ENCODE measurements at regions not wholly inside any gene's neighbourhood (a gene's known extent, or its start where the extent isn't known, plus 50 kb on each side); places are given as distances from the start of the nearest gene placed in this dataset.

GRCh38 chr18:64949885-64950284 is 800.9 kb upstream of the CDH7 start:
- Histone ChIP-seq H3K9me3 (ENCODE audit: insufficient read depth, low read depth) (no peaks in the 10 kb centered on the region), H3K4me1 (replicated peaks; ENCODE audit: insufficient read depth) (no peaks in the 10 kb centered on the region), H2AFZ (no peak overlapping the region), H3K79me2 (ENCODE audit: low read depth) (no peaks in the 10 kb centered on the region), H3K27me3 (ENCODE audit: insufficient read depth, low read depth) (no peaks in the 10 kb centered on the region), H3K27ac (no peak overlapping the region), H3K4me3 (no peak overlapping the region), H3K4me2 (no peak overlapping the region), H3K36me3 (ENCODE audit: low read depth) (no peaks in the 10 kb centered on the region), H3K9me2 (ENCODE audit: insufficient read depth) (no peaks in the 10 kb centered on the region), H4K20me1 (ENCODE audit: insufficient read depth) (no peaks in the 10 kb centered on the region), H3F3A (ENCODE audit: insufficient read depth, low read depth) (no peaks in the 10 kb centered on the region)
- DNase-seq, result no peak
- no peak for TF ChIP-seq CTCF (conservative IDR thresholded peaks at IDR 0.05)
- BruUV-seq (replicated peaks), result no TSS peak
- intact Hi-C loops (cut with micrococcal nuclease; ENCODE audit: unreplicated experiment), result no loop called here
- POLR2A ChIA-PET (ENCODE audit: unreplicated experiment), result no interaction called here
- CTCF ChIA-PET, result no interaction called here

- ChIA-PET POLR2A (ENCODE audit: unreplicated experiment) (no interaction called here), CTCF (no interaction called here)
- no peaks in the 10 kb centered on the region for H3K36me3 ChIP-seq (ENCODE audit: low read depth)
- H4K20me1 ChIP-seq (ENCODE audit: insufficient read depth), result no peaks in the 10 kb centered on the region
- BruUV-seq (replicated peaks), result no TSS peak
- no peaks in the 10 kb centered on the region for H3K27me3 ChIP-seq (ENCODE audit: insufficient read depth, low read depth)
- H3F3A ChIP-seq (ENCODE audit: insufficient read depth, low read depth), result no peaks in the 10 kb centered on the region
- no peak overlapping the region for H3K4me3 ChIP-seq
- no peaks in the 10 kb centered on the region for H3K4me1 ChIP-seq (replicated peaks; ENCODE audit: insufficient read depth)
- no peak overlapping the region for H3K4me2 ChIP-seq
- H3K79me2 ChIP-seq (ENCODE audit: low read depth), result no peaks in the 10 kb centered on the region
- no peak overlapping the region for H2AFZ ChIP-seq
- no peaks in the 10 kb centered on the region for H3K9me2 ChIP-seq (ENCODE audit: insufficient read depth)
- no peak for DNase-seq
- intact Hi-C loops (cut with micrococcal nuclease; ENCODE audit: unreplicated experiment), result no loop called here
- H3K27ac ChIP-seq, result no peak overlapping the region
- no peaks in the 10 kb centered on the region; the same call in 1 of the 2 replicates for H3K9me3 ChIP-seq (ENCODE audit: insufficient read depth, low read depth)
- TF ChIP-seq CTCF (conservative IDR thresholded peaks at IDR 0.05), result no peak
- TF ChIP-seq EZH2 (IDR thresholded peaks at IDR 0.05; ENCODE audit: low read depth), result no peak
These were observed 787.8 kb upstream of the LINC00305 start for GRCh38 chr18:64936671-64937070.

- ChIA-PET CTCF (no interaction called here), POLR2A (ENCODE audit: unreplicated experiment) (no interaction called here)
- Histone ChIP-seq H2AFZ (no peak overlapping the region), H4K20me1 (ENCODE audit: insufficient read depth) (no peaks in the 10 kb centered on the region), H3K27ac (no peak overlapping the region), H3K4me3 (no peak overlapping the region), H3K4me2 (no peak overlapping the region), H3K79me2 (ENCODE audit: low read depth) (no peaks in the 10 kb centered on the region), H3K36me3 (ENCODE audit: low read depth) (no peaks in the 10 kb centered on the region), H3K9me2 (ENCODE audit: insufficient read depth) (no peaks in the 10 kb centered on the region), H3K9me3 (ENCODE audit: insufficient read depth, low read depth) (no peaks in the 10 kb centered on the region; the same call in 1 of the 2 replicates), H3F3A (ENCODE audit: insufficient read depth, low read depth) (no peaks in the 10 kb centered on the region), H3K27me3 (ENCODE audit: insufficient read depth, low read depth) (no peaks in the 10 kb centered on the region), H3K4me1 (replicated peaks; ENCODE audit: insufficient read depth) (no peaks in the 10 kb centered on the region)
- no peak for TF ChIP-seq CTCF (conservative IDR thresholded peaks at IDR 0.05)
- TF ChIP-seq EZH2 (IDR thresholded peaks at IDR 0.05; ENCODE audit: low read depth), result no peak
- DNase-seq, result no peak
- no TSS peak for BruUV-seq (replicated peaks)
- intact Hi-C loops (cut with micrococcal nuclease; ENCODE audit: unreplicated experiment), result no loop called here
These were observed 780.1 kb upstream of the LINC00305 start for GRCh38 chr18:64929036-64929435.

Data from PC-9 (cell line).